ENCODE measurements at regions not wholly inside any gene's neighbourhood (a gene's known extent, or its start where the extent isn't known, plus 50 kb on each side); places are given as distances from the start of the nearest gene placed in this dataset.

GRCh38 chr2:109065391-109065734, 63.6 kb upstream of the SH3RF3 start:
- H3K27ac ChIP-seq (ENCODE audit: low read length) = no peak overlapping the region
- no peaks in the 10 kb centered on the region for H4K20me1 ChIP-seq (ENCODE audit: insufficient read depth, low read length)
- no peak overlapping the region for H3K4me3 ChIP-seq (ENCODE audit: low read length)
- TF ChIP-seq EZH2phosphoT487 (IDR thresholded peaks at IDR 0.05; ENCODE audit: low read length) = no peak
- no peak for TF ChIP-seq CTCF (IDR thresholded peaks at IDR 0.05; ENCODE audit: low read length)
- no peak for TF ChIP-seq EZH2 (optimal IDR thresholded peaks at IDR 0.05; ENCODE audit: low read depth, low read length)
- no peaks in the 10 kb centered on the region for H3K27me3 ChIP-seq (replicated peaks; ENCODE audit: insufficient read depth, low read length)
- H3K36me3 ChIP-seq (replicated peaks; ENCODE audit: insufficient read depth, low read length) = no peaks in the 10 kb centered on the region
- H3K4me2 ChIP-seq (ENCODE audit: low read depth, low read length) = no peak overlapping the region
- H3K9me2 ChIP-seq (replicated peaks; ENCODE audit: insufficient read depth, low read length) = no peaks in the 10 kb centered on the region
- no peaks in the 10 kb centered on the region for H3K9me3 ChIP-seq (replicated peaks; ENCODE audit: insufficient read depth, low read length)
- no peak overlapping the region for H2AFZ ChIP-seq (ENCODE audit: low read length)
- H3F3A ChIP-seq (ENCODE audit: insufficient read depth, low read length) = no peaks in the 10 kb centered on the region
- DNase-seq = no peak
- no peaks in the 10 kb centered on the region for H3K4me1 ChIP-seq (ENCODE audit: low read length)
- no peaks in the 10 kb centered on the region for H3K79me2 ChIP-seq (ENCODE audit: low read length)
- H3K9ac ChIP-seq (ENCODE audit: low read length) = no peak overlapping the region

- no peak overlapping the region for H3K4me2 ChIP-seq (ENCODE audit: low read depth, low read length)
- TF ChIP-seq EZH2 (optimal IDR thresholded peaks at IDR 0.05; ENCODE audit: low read depth, low read length) = no peak
- TF ChIP-seq EZH2phosphoT487 (IDR thresholded peaks at IDR 0.05; ENCODE audit: low read length) = no peak
- TF ChIP-seq CTCF (IDR thresholded peaks at IDR 0.05; ENCODE audit: low read length) = no peak
Observed at GRCh38 chr2:109064660-109065390, 64.2 kb upstream of the SH3RF3 start.

GRCh38 chr2:109062859-109063700, 65.9 kb upstream of the SH3RF3 start:
- no peaks in the 10 kb centered on the region for H3K36me3 ChIP-seq (replicated peaks; ENCODE audit: insufficient read depth, low read length)
- no peaks in the 10 kb centered on the region for H3K9me3 ChIP-seq (replicated peaks; ENCODE audit: insufficient read depth, low read length)
- DNase-seq = no peak
- no peaks in the 10 kb centered on the region for H3K79me2 ChIP-seq (ENCODE audit: low read length)
- no peaks in the 10 kb centered on the region for H3K27me3 ChIP-seq (replicated peaks; ENCODE audit: insufficient read depth, low read length)
- H3K9me2 ChIP-seq (replicated peaks; ENCODE audit: insufficient read depth, low read length) = no peaks in the 10 kb centered on the region
- H3K4me2 ChIP-seq (ENCODE audit: low read depth, low read length) = no peak overlapping the region
- H3K9ac ChIP-seq (ENCODE audit: low read length) = no peak overlapping the region
- no peak overlapping the region for H3K4me3 ChIP-seq (ENCODE audit: low read length)
- peaks cover 9% of the 10 kb centered on the region for H3K4me1 ChIP-seq (ENCODE audit: low read length)
- H3K27ac ChIP-seq (ENCODE audit: low read length) = no peak overlapping the region
- H3F3A ChIP-seq (ENCODE audit: insufficient read depth, low read length) = no peaks in the 10 kb centered on the region
- TF ChIP-seq EZH2phosphoT487 (IDR thresholded peaks at IDR 0.05; ENCODE audit: low read length) = no peak
- TF ChIP-seq EZH2 (optimal IDR thresholded peaks at IDR 0.05; ENCODE audit: low read depth, low read length) = no peak
- TF ChIP-seq CTCF (IDR thresholded peaks at IDR 0.05; ENCODE audit: low read length) = no peak
- H4K20me1 ChIP-seq (ENCODE audit: insufficient read depth, low read length) = no peaks in the 10 kb centered on the region
- no peak overlapping the region for H2AFZ ChIP-seq (ENCODE audit: low read length)

More at GRCh38 chr2:109064660-109065390, 64.2 kb upstream of the SH3RF3 start:
- no peak overlapping the region for H3K9ac ChIP-seq (ENCODE audit: low read length)
- H3K4me1 ChIP-seq (ENCODE audit: low read length) = peaks cover 5% of the 10 kb centered on the region
- no peaks in the 10 kb centered on the region for H3F3A ChIP-seq (ENCODE audit: insufficient read depth, low read length)
- no peak overlapping the region for H3K4me3 ChIP-seq (ENCODE audit: low read length)
- no peaks in the 10 kb centered on the region for H3K9me3 ChIP-seq (replicated peaks; ENCODE audit: insufficient read depth, low read length)
- no peak overlapping the region for H3K27ac ChIP-seq (ENCODE audit: low read length)
- no peaks in the 10 kb centered on the region for H3K79me2 ChIP-seq (ENCODE audit: low read length)
- no peak overlapping the region for H2AFZ ChIP-seq (ENCODE audit: low read length)
- H3K27me3 ChIP-seq (replicated peaks; ENCODE audit: insufficient read depth, low read length) = no peaks in the 10 kb centered on the region
- H3K36me3 ChIP-seq (replicated peaks; ENCODE audit: insufficient read depth, low read length) = no peaks in the 10 kb centered on the region
- no peak for DNase-seq
- H4K20me1 ChIP-seq (ENCODE audit: insufficient read depth, low read length) = no peaks in the 10 kb centered on the region
- H3K9me2 ChIP-seq (replicated peaks; ENCODE audit: insufficient read depth, low read length) = no peaks in the 10 kb centered on the region

Data from MM.1S (cell line).